ENCODE measurements at regions not wholly inside any gene's neighbourhood (a gene's known extent, or its start where the extent isn't known, plus 50 kb on each side); places are given as distances from the start of the nearest gene placed in this dataset.

GRCh38 chr11:33646629-33647028, 54.0 kb downstream of the C11orf91 start:
- no peak for DNase-seq

GRCh38 chr11:33646168-33646567, 54.5 kb downstream of the C11orf91 start:
- DNase-seq = no peak

GRCh38 chr11:33645686-33646085, 54.9 kb downstream of the C11orf91 start:
- DNase-seq = no peak

GRCh38 chr11:33643167-33643824, 57.3 kb downstream of the C11orf91 start:
- DNase-seq = no peak

- DNase-seq = no peak
These were observed 58.0 kb downstream of the C11orf91 start for GRCh38 chr11:33642461-33643166.

GRCh38 chr11:33640730-33641371, 59.8 kb downstream of the C11orf91 start:
- no peak for DNase-seq

- DNase-seq = no peak
These were observed 62.0 kb downstream of the C11orf91 start for GRCh38 chr11:33638608-33639007.

GRCh38 chr11:33636104-33636503, 64.5 kb downstream of the C11orf91 start:
- DNase-seq = no peak

GRCh38 chr11:33635161-33635560, 65.5 kb downstream of the C11orf91 start:
- no peak for DNase-seq

- no peak for DNase-seq
These were observed 66.3 kb downstream of the C11orf91 start for GRCh38 chr11:33634291-33634834.

- no peak for DNase-seq
These were observed 67.2 kb downstream of the C11orf91 start for GRCh38 chr11:33633251-33634003.

- no peak for DNase-seq
These were observed 68.9 kb downstream of the C11orf91 start for GRCh38 chr11:33631749-33632091.

GRCh38 chr11:33630936-33631748, 69.5 kb downstream of the C11orf91 start:
- DNase-seq = no peak

GRCh38 chr11:33624083-33624482, 76.5 kb downstream of the C11orf91 start:
- no peak for DNase-seq

- DNase-seq = no peak
These were observed 77.8 kb downstream of the C11orf91 start for GRCh38 chr11:33622806-33623205.

- no peak for DNase-seq
These were observed 78.4 kb downstream of the C11orf91 start for GRCh38 chr11:33622186-33622585.

GRCh38 chr11:33620423-33621171, 80.0 kb downstream of the C11orf91 start:
- DNase-seq = no peak

- no peak for DNase-seq
These were observed 81.7 kb downstream of the C11orf91 start for GRCh38 chr11:33618956-33619355.

- DNase-seq = no peak
These were observed 82.3 kb downstream of the C11orf91 start for GRCh38 chr11:33618351-33618710.

- DNase-seq = no peak
These were observed 82.8 kb downstream of the C11orf91 start for GRCh38 chr11:33617672-33618350.

GRCh38 chr11:33616552-33616951, 84.1 kb downstream of the C11orf91 start:
- DNase-seq = no peak

All from CD4-positive, alpha-beta T cell treated with Interleukin-17A for 4 hours (primary cell).